Prostate gland (tissue), 2 donors: ENCODE measurements at regions not wholly inside any gene's neighbourhood (a gene's known extent, or its start where the extent isn't known, plus 50 kb on each side); places are given as distances from the start of the nearest gene placed in this dataset.

Experiments used
- DNase-seq: peaks from one replicate; pipeline ENCODE4 v3.0.0-alpha.2; 2019; ENCODE audit warnings: low spot score
- H3K27ac ChIP-seq, 2 donors: fragments of 200-600 bp; sonication (generic); 2 replicates each; pipeline ENCODE4 v1.5.1; 2017 to 2019
- H3K27me3 ChIP-seq: fragments of 200-600 bp; sonication (generic); replicated peaks from 2 replicates; pipeline ENCODE4 v1.5.1; 2019; ENCODE audit not compliant: insufficient read depth
- H3K36me3 ChIP-seq, 2 donors: fragments of 200-600 bp; sonication (generic); 1 replicate in 1 of 2; 2 replicates in 1 of 2; pipeline versions ENCODE4 v1.5.1 to v1.8.1; 2017 to 2019
- H3K4me1 ChIP-seq: fragments of 200-600 bp; sonication (generic); replicated peaks from 2 replicates; pipeline ENCODE4 v1.5.1; 2019
- H3K4me3 ChIP-seq, 2 donors: fragments of 200-600 bp; sonication (generic); 2 replicates each; pipeline ENCODE4 v1.5.1; 2017 to 2019
- H3K9me3 ChIP-seq: fragments of 200-600 bp; sonication (generic); 2 replicates; pipeline ENCODE4 v1.5.1; 2017
- CTCF ChIP-seq, 4 experiments: fragments of 200-600 bp in 2 of 4; fragments of 450-650 bp in 2 of 4; sonication (generic) in 2 of 4; IDR thresholded peaks; 1 replicate in 3 of 4; 2 replicates in 1 of 4; pipeline ENCODE4 v1.5.1; 2016 to 2019; ENCODE audit warnings: antibody characterized with exemption in 4 of 4, mild to moderate bottlenecking in 2 of 4, moderate library complexity in 2 of 4
- POLR2A ChIP-seq: fragments of 450-650 bp; IDR thresholded peaks from one replicate; pipeline ENCODE4 v1.6.1; 2016; ENCODE audit warnings: antibody characterized with exemption, mild to moderate bottlenecking
- POLR2AphosphoS5 ChIP-seq: sonication (generic); formaldehyde crosslinking; IDR thresholded peaks from one replicate; pipeline ENCODE4 v1.6.1; 2017; ENCODE audit warnings: antibody characterized with exemption
- WGBS: methylation state at CpG from one replicate; pipeline ENCODE4 v1.1.5; 2018; 5-methylcytosine and 5-hydroxymethylcytosine counted together
- intact Hi-C: fragments of 100-400 bp; cut with DNase I; formaldehyde crosslinking; loops from one replicate; pipeline ENCODE4 v1.14.2; 2022

DNA sequence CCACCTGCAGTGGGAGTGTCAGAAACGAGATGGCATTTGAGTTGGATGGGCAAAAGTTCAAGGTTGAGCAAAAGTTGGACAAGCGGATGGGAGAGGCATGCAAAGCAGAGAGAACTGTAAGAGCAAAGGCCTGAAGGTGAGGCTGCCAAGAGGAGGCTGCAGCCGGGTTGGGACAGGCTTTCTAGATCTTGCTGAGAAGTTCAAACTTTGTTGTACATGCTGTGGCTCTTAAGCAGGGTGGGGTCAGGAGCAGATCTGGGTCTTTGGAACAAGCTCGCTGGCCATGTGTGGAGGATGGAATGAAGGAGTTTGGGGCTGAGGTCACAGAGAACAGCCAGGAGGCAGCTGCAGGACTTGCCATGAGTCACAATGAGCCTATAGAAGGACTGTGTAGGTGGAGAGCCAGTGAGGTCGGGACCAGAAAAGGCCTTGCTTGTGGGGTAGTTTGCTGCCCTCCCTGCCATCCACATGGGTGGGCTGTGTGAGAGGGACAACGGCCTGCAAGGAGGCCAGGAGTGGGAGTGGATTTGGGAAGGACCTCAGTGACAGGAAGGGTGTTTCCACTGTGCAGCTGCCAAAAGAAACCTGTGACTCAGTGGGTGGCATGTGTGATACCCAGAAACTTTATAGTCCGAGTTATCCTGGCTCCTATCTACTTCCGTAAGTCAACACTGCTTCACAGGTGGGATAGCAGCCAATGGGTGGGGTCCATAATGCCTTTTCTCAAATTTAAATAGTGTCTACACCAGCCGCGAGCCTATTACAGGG lies 210.4 kb downstream of the MID1IP1 start:
- DNase-seq, result no peak
- Histone ChIP-seq H3K4me1 (no peaks in the 10 kb centered on the region), H3K27me3 (no peaks in the 10 kb centered on the region), H3K9me3 (no peaks in the 10 kb centered on the region), H3K4me3 (no peak overlapping the region), H3K36me3 (no peaks in the 10 kb centered on the region), H3K27ac (no peak overlapping the region)
- intact Hi-C loops, result no loop called here
- TF ChIP-seq CTCF (IDR thresholded peaks at IDR 0.05) (no peak), POLR2A (no peak), POLR2AphosphoS5 (no peak)
- WGBS, result 36% methylated on average over 10 of the region's 10 CpGs

- H3K27me3 ChIP-seq, result no peaks in the 10 kb centered on the region
- H3K4me3 ChIP-seq, result no peak overlapping the region
- TF ChIP-seq POLR2A (no peak), CTCF (IDR thresholded peaks at IDR 0.05) (no peak), POLR2AphosphoS5 (no peak)
- no peaks in the 10 kb centered on the region for H3K4me1 ChIP-seq
- no peaks in the 10 kb centered on the region for H3K36me3 ChIP-seq
- no peak for DNase-seq
- H3K27ac ChIP-seq, result no peak overlapping the region
- 17% methylated on average over 4 of the region's 4 CpGs for WGBS
- intact Hi-C loops, result no loop called here
- H3K9me3 ChIP-seq, result no peaks in the 10 kb centered on the region
These were observed 211.4 kb downstream of the MID1IP1 start for GRCh38 chrX:39012621-39013111.

DNA sequence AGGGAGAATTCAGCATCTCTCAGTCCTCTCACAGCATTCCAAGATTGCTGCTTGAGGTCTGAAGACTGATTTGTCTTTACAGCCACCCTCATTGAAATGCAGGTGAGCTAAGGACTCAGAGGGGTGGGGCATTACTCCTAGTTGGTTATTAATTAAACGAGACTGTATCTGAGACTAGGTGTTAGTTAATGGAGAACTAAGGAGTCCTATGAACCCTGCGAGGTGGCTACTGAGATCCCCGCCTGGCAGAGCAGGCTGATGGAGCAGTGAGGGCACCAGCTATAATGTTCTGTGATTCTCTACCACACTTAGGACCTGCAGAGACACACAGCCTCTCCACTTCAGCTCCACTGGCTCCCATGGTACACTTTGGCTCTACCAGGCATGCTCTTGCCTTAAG lies 215.3 kb downstream of the MID1IP1 start:
- DNase-seq, result no peak
- WGBS, result 83% methylated on average over 3 of the region's 3 CpGs
- no peaks in the 10 kb centered on the region for H3K9me3 ChIP-seq
- no peaks in the 10 kb centered on the region for H3K4me1 ChIP-seq
- intact Hi-C loops, result no loop called here
- no peaks in the 10 kb centered on the region for H3K27me3 ChIP-seq
- no peak overlapping the region for H3K4me3 ChIP-seq
- no peaks in the 10 kb centered on the region for H3K36me3 ChIP-seq
- TF ChIP-seq POLR2A, result no peak
- TF ChIP-seq CTCF (IDR thresholded peaks at IDR 0.05), result no peak
- no peak for TF ChIP-seq POLR2AphosphoS5
- H3K27ac ChIP-seq, result no peak overlapping the region

GRCh38 chrX:39017077-39017476 lies 215.8 kb downstream of the MID1IP1 start:
- H3K36me3 ChIP-seq, result no peaks in the 10 kb centered on the region
- no peak overlapping the region for H3K27ac ChIP-seq
- DNase-seq, result no peak
- intact Hi-C loops, result no loop called here
- no peaks in the 10 kb centered on the region for H3K4me1 ChIP-seq
- 88% methylated on average over 4 of the region's 4 CpGs for WGBS
- no peaks in the 10 kb centered on the region for H3K27me3 ChIP-seq
- no peak overlapping the region for H3K4me3 ChIP-seq
- TF ChIP-seq CTCF (IDR thresholded peaks at IDR 0.05), result no peak
- TF ChIP-seq POLR2AphosphoS5, result no peak
- TF ChIP-seq POLR2A, result no peak
- no peaks in the 10 kb centered on the region for H3K9me3 ChIP-seq

- 35% methylated on average over 6 of the region's 6 CpGs for WGBS
- no peaks in the 10 kb centered on the region for H3K9me3 ChIP-seq
- H3K27me3 ChIP-seq, result no peaks in the 10 kb centered on the region
- H3K4me1 ChIP-seq, result no peaks in the 10 kb centered on the region
- H3K36me3 ChIP-seq, result no peaks in the 10 kb centered on the region
- TF ChIP-seq POLR2A (no peak), CTCF (IDR thresholded peaks at IDR 0.05) (no peak), POLR2AphosphoS5 (no peak)
- no peak for DNase-seq
- H3K27ac ChIP-seq, result no peak overlapping the region
- intact Hi-C loops, result no loop called here
- H3K4me3 ChIP-seq, result no peak overlapping the region
These were observed 216.5 kb downstream of the MID1IP1 start for GRCh38 chrX:39017716-39018115.
